SU-DHL-6 (cell line): ENCODE measurements at regions not wholly inside any gene's neighbourhood (a gene's known extent, or its start where the extent isn't known, plus 50 kb on each side); places are given as distances from the start of the nearest gene placed in this dataset.

Experiments
- CTCF ChIP-seq: fragments of 200-600 bp; sonication (generic); IDR thresholded peaks from one replicate; pipeline ENCODE4 v1.5.1; 2017; ENCODE audit warnings: antibody characterized with exemption, mild to moderate bottlenecking, low read length, moderate library complexity; ENCODE audit not compliant: insufficient read depth, poor library complexity, severe bottlenecking
- EZH2phosphoT487 ChIP-seq: fragments of 200-600 bp; sonication (generic), shearing (Covaris generic); conservative IDR thresholded peaks from 2 replicates; pipeline ENCODE4 v1.6.1; 2018; ENCODE audit warnings: mild to moderate bottlenecking, antibody characterized with exemption, low read length, moderate library complexity, mixed read lengths

GRCh38 chr12:116492703-116493324 is 66.4 kb upstream of the MAP1LC3B2 start:
- TF ChIP-seq CTCF (no peak), EZH2phosphoT487 (no peak)
